ENCODE measurements at regions not wholly inside any gene's neighbourhood (a gene's known extent, or its start where the extent isn't known, plus 50 kb on each side); places are given as distances from the start of the nearest gene placed in this dataset.

- no peaks in the 10 kb centered on the region for H3K4me1 Mint-ChIP-seq
- no peak for DNase-seq
- ATAC-seq (ENCODE audit: low read depth) = no peak
- no peak overlapping the region for H3K27ac Mint-ChIP-seq
- POLR2A ChIA-PET = no interaction called here
- no peaks in the 10 kb centered on the region for H3K27me3 Mint-ChIP-seq
- H3K4me3 Mint-ChIP-seq = no peak overlapping the region
- H3K9me3 Mint-ChIP-seq = no peaks in the 10 kb centered on the region
- no peaks in the 10 kb centered on the region for H3K36me3 Mint-ChIP-seq
These were observed 501.8 kb downstream of the EFNB2 start for GRCh38 chr13:106033659-106034058.

- no peaks in the 10 kb centered on the region for H3K27me3 Mint-ChIP-seq
- POLR2A ChIA-PET = no interaction called here
- ATAC-seq (ENCODE audit: low read depth) (no peak), DNase-seq (no peak)
- no peaks in the 10 kb centered on the region for H3K36me3 Mint-ChIP-seq
- H3K4me1 Mint-ChIP-seq = no peaks in the 10 kb centered on the region
- H3K4me3 Mint-ChIP-seq = no peak overlapping the region
- no peak overlapping the region for H3K27ac Mint-ChIP-seq
- no peaks in the 10 kb centered on the region for H3K9me3 Mint-ChIP-seq
These were observed 503.0 kb downstream of the EFNB2 start for GRCh38 chr13:106032441-106032840.

GRCh38 chr13:106029676-106030290, 505.7 kb downstream of the EFNB2 start:
- no peaks in the 10 kb centered on the region for H3K4me1 Mint-ChIP-seq
- H3K27ac Mint-ChIP-seq = no peak overlapping the region
- POLR2A ChIA-PET = no interaction called here
- H3K9me3 Mint-ChIP-seq = no peaks in the 10 kb centered on the region
- ATAC-seq (ENCODE audit: low read depth) (no peak), DNase-seq (no peak)
- H3K27me3 Mint-ChIP-seq = no peaks in the 10 kb centered on the region
- no peak overlapping the region for H3K4me3 Mint-ChIP-seq
- H3K36me3 Mint-ChIP-seq = no peaks in the 10 kb centered on the region

- POLR2A ChIA-PET = no interaction called here
- Mint-ChIP-seq H3K4me1 (no peaks in the 10 kb centered on the region), H3K4me3 (no peak overlapping the region), H3K36me3 (no peaks in the 10 kb centered on the region), H3K27ac (no peak overlapping the region), H3K27me3 (no peaks in the 10 kb centered on the region), H3K9me3 (no peaks in the 10 kb centered on the region)
- no peak for ATAC-seq (ENCODE audit: low read depth)
- no peak for DNase-seq
These were observed 506.6 kb downstream of the EFNB2 start for GRCh38 chr13:106028911-106029310.

- no peak for DNase-seq
These were observed 523.9 kb downstream of the EFNB2 start for GRCh38 chr13:106011600-106011999.

GRCh38 chr13:106010836-106011235, 524.6 kb downstream of the EFNB2 start:
- no peak for ATAC-seq (ENCODE audit: low read depth)
- Mint-ChIP-seq H3K4me1 (no peaks in the 10 kb centered on the region), H3K36me3 (no peaks in the 10 kb centered on the region), H3K27ac (no peak overlapping the region), H3K27me3 (no peaks in the 10 kb centered on the region), H3K4me3 (no peak overlapping the region), H3K9me3 (peaks cover 5% of the 10 kb centered on the region)
- POLR2A ChIA-PET = no interaction called here
- no peak for DNase-seq

More at GRCh38 chr13:106011600-106011999, 523.9 kb downstream of the EFNB2 start:
- Mint-ChIP-seq H3K4me1 (no peaks in the 10 kb centered on the region), H3K9me3 (peaks cover 5% of the 10 kb centered on the region), H3K36me3 (no peaks in the 10 kb centered on the region), H3K4me3 (no peak overlapping the region), H3K27me3 (no peaks in the 10 kb centered on the region), H3K27ac (no peak overlapping the region)
- no peak for ATAC-seq (ENCODE audit: low read depth)
- POLR2A ChIA-PET = no interaction called here

GRCh38 chr13:106008540-106008939, 526.9 kb downstream of the EFNB2 start:
- Mint-ChIP-seq H3K36me3 (no peaks in the 10 kb centered on the region), H3K27ac (no peak overlapping the region), H3K4me1 (no peaks in the 10 kb centered on the region), H3K27me3 (no peaks in the 10 kb centered on the region), H3K4me3 (no peak overlapping the region), H3K9me3 (no peaks in the 10 kb centered on the region)
- POLR2A ChIA-PET = no interaction called here
- ATAC-seq (ENCODE audit: low read depth) (no peak), DNase-seq (no peak)

GRCh38 chr13:106007156-106007555, 528.3 kb downstream of the EFNB2 start:
- Mint-ChIP-seq H3K9me3 (no peaks in the 10 kb centered on the region), H3K36me3 (no peaks in the 10 kb centered on the region), H3K4me1 (no peaks in the 10 kb centered on the region), H3K27me3 (no peaks in the 10 kb centered on the region), H3K27ac (no peak overlapping the region), H3K4me3 (no peak overlapping the region)
- POLR2A ChIA-PET = no interaction called here
- DNase-seq (no peak), ATAC-seq (ENCODE audit: low read depth) (no peak)

- POLR2A ChIA-PET = no interaction called here
- Mint-ChIP-seq H3K9me3 (peaks cover 1% of the 10 kb centered on the region), H3K4me1 (no peaks in the 10 kb centered on the region), H3K27me3 (no peaks in the 10 kb centered on the region), H3K27ac (no peak overlapping the region), H3K36me3 (no peaks in the 10 kb centered on the region), H3K4me3 (no peak overlapping the region)
- DNase-seq (no peak), ATAC-seq (ENCODE audit: low read depth) (no peak)
These were observed 531.8 kb downstream of the EFNB2 start for GRCh38 chr13:106003651-106004050.

GRCh38 chr13:106001443-106001842, 534.0 kb downstream of the EFNB2 start:
- Mint-ChIP-seq H3K4me3 (no peak overlapping the region), H3K27me3 (no peaks in the 10 kb centered on the region), H3K9me3 (peaks cover 3% of the 10 kb centered on the region), H3K4me1 (no peaks in the 10 kb centered on the region), H3K27ac (no peak overlapping the region), H3K36me3 (no peaks in the 10 kb centered on the region)
- DNase-seq (no peak), ATAC-seq (ENCODE audit: low read depth) (no peak)
- POLR2A ChIA-PET = no interaction called here

GRCh38 chr13:105997581-105998550, 537.6 kb downstream of the EFNB2 start:
- POLR2A ChIA-PET = no interaction called here
- H3K36me3 Mint-ChIP-seq = no peaks in the 10 kb centered on the region
- no peaks in the 10 kb centered on the region for H3K4me1 Mint-ChIP-seq
- H3K4me3 Mint-ChIP-seq = no peak overlapping the region
- DNase-seq (no peak), ATAC-seq (ENCODE audit: low read depth) (no peak)
- no peaks in the 10 kb centered on the region for H3K27me3 Mint-ChIP-seq
- H3K9me3 Mint-ChIP-seq = peaks cover 3% of the 10 kb centered on the region
- no peak overlapping the region for H3K27ac Mint-ChIP-seq

GRCh38 chr13:105996391-105997025, 539.0 kb downstream of the EFNB2 start:
- H3K27ac Mint-ChIP-seq = no peak overlapping the region
- POLR2A ChIA-PET = no interaction called here

GRCh38 chr13:105994340-105994739, 541.1 kb downstream of the EFNB2 start:
- Mint-ChIP-seq H3K36me3 (no peaks in the 10 kb centered on the region), H3K9me3 (peaks cover 3% of the 10 kb centered on the region), H3K4me3 (no peak overlapping the region), H3K27ac (no peak overlapping the region), H3K27me3 (no peaks in the 10 kb centered on the region), H3K4me1 (no peaks in the 10 kb centered on the region)
- no peak for DNase-seq
- no peak for ATAC-seq (ENCODE audit: low read depth)
- POLR2A ChIA-PET = no interaction called here

More at GRCh38 chr13:105996391-105997025, 539.0 kb downstream of the EFNB2 start:
- H3K4me1 Mint-ChIP-seq = no peaks in the 10 kb centered on the region
- peaks cover 3% of the 10 kb centered on the region for H3K9me3 Mint-ChIP-seq
- H3K4me3 Mint-ChIP-seq = no peak overlapping the region
- DNase-seq = no peak
- no peaks in the 10 kb centered on the region for H3K36me3 Mint-ChIP-seq
- ATAC-seq (ENCODE audit: low read depth) = no peak
- H3K27me3 Mint-ChIP-seq = no peaks in the 10 kb centered on the region
